ENCODE measurements at regions not wholly inside any gene's neighbourhood (a gene's known extent, or its start where the extent isn't known, plus 50 kb on each side); places are given as distances from the start of the nearest gene placed in this dataset.

DNA sequence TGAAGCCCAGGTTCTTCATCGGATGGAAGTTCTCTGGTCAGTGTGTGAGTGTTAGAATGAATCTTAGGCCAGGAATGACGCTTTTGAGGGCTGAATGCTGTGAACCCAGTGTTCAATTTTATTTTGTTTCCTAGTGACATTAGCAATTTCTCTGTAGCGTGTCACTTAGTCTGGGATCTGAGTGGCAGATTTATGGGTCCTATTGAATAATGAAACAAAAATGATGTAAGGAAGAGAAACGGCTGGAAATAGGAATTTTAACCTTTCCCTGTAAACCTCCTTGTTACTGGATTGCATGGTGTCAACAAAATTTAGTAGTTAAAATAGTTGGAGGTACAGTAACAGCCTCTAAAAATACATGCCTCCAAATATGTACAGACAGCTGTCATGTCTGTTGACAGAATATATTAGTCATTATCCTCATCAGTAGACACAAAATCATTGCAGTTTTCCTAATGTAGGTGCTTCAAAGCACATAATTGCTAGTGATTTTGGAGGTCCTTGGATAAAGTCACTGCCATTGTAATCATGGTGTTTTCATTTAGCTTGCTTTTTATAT, 223.8 kb upstream of the SPRED2 start:
- CTCF ChIA-PET (ENCODE audit: low intra/inter-chr PET ratio, low total read pairs) = no interaction called here
- no peak overlapping the region for H3K9ac ChIP-seq (ENCODE audit: insufficient read depth, low read depth, low read length)
- WGBS (ENCODE audit: low lambda C conversion rate) = 5% methylated on average over 4 of the region's 4 CpGs
- H3K9me3 ChIP-seq (ENCODE audit: low read length) = no peaks in the 10 kb centered on the region
- in situ Hi-C loops (cut with HindIII; ENCODE audit: extremely low pct_ligation_motif_present, low pct_unique_long_range_greater_than_20kb) = no loop called here
- intact Hi-C loops (cut with micrococcal nuclease; ENCODE audit: unreplicated experiment) = loop anchor here (5.0 kb wide), 1 partner anchor 134 kb away; no protein-coding TSS in a partner anchor
- TF ChIP-seq ZSCAN12 (CRISPR knock-in tag; IDR thresholded peaks at IDR 0.05) (no peak), PITX1 (CRISPR knock-in tag; IDR thresholded peaks at IDR 0.05) (no peak), FOXK1 (CRISPR knock-in tag; IDR thresholded peaks at IDR 0.05; ENCODE audit: borderline replicate concordance, low read depth) (no peak), SYNCRIP (IDR thresholded peaks at IDR 0.05; ENCODE audit: insufficient read depth, low read depth, low read length) (no peak), LCORL (IDR thresholded peaks at IDR 0.05) (no peak), LCORL (CRISPR knock-in tag; IDR thresholded peaks at IDR 0.05) (no peak), TP53 (CRISPR knock-in tag; conservative IDR thresholded peaks at IDR 0.05) (no peak)
- TF ChIP-seq, protein P1, sequence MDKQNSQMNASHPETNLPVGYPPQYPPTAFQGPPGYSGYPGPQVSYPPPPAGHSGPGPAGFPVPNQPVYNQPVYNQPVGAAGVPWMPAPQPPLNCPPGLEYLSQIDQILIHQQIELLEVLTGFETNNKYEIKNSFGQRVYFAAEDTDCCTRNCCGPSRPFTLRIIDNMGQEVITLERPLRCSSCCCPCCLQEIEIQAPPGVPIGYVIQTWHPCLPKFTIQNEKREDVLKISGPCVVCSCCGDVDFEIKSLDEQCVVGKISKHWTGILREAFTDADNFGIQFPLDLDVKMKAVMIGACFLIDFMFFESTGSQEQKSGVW (CRISPR knock-in tag; IDR thresholded peaks at IDR 0.05; ENCODE audit: borderline replicate concordance) = no peak
- H3K4me2 ChIP-seq (ENCODE audit: low read depth, low read length) = no peak overlapping the region
- H3K27me3 ChIP-seq (ENCODE audit: control insufficient read depth in 1 of 2, insufficient read depth in 2 of 2, low read length in 2 of 2) = peaks cover 2 to 13% of the 10 kb centered on the region in 2 experiments; a peak in 2 of 5 replicates
- BruUV-seq (replicated peaks) = no TSS peak
- POLR2A ChIA-PET = no interaction called here
- no peak overlapping the region for H3K4me3 ChIP-seq (replicated peaks in 1 of 3; ENCODE audit: insufficient read depth in 1 of 3, low read depth in 2 of 3, low read length in 3 of 3)
- H4K20me1 ChIP-seq (ENCODE audit: insufficient read depth, low read length) = no peaks in the 10 kb centered on the region
- FAIRE-seq = no peak
- ATAC-seq = no peak
- H3K27ac ChIP-seq (ENCODE audit: extremely low read length, insufficient read depth, low read length) = no peak overlapping the region
- no peaks in the 10 kb centered on the region for H3K36me3 ChIP-seq (replicated peaks in 1 of 2; ENCODE audit: control insufficient read depth in 1 of 2, insufficient read depth in 2 of 2, low read length in 2 of 2)
- no peak overlapping the region for H2AFZ ChIP-seq (ENCODE audit: low read length)
- DNase-seq (ENCODE audit: low spot score) = no peak
- H3K79me2 ChIP-seq (ENCODE audit: insufficient read depth, low read length) = no peaks in the 10 kb centered on the region
- H3K4me1 ChIP-seq (ENCODE audit: insufficient read depth, low read length) = peaks cover 8% of the 10 kb centered on the region

DNA sequence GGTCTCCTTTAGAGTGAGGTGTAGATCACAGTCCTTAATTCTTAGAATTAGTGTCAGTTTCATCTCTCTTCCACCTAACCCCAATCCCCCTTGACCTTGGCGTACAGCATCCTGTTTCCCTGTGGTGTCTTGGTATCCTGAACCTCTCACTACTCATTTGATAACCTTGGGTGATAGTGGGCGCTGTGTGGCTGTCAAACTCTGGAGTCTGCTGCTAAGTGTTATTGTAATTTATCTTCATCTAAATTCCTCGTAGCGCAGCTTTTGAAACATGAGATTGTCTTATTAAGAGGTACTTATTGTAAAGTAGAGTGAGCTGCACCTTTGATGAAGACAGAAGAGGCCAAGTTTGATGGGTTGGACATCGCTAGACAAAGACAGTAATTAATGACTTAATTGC, 222.6 kb upstream of the SPRED2 start:
- no peak for FAIRE-seq

More for the DNA sequence above, 222.6 kb upstream of the SPRED2 start:
- ChIA-PET POLR2A (no interaction called here), CTCF (ENCODE audit: low intra/inter-chr PET ratio, low total read pairs) (no interaction called here)
- Histone ChIP-seq H3K36me3 (replicated peaks in 1 of 2; ENCODE audit: control insufficient read depth in 1 of 2, insufficient read depth in 2 of 2, low read length in 2 of 2) (no peaks in the 10 kb centered on the region), H3K9ac (ENCODE audit: insufficient read depth, low read depth, low read length) (no peak overlapping the region), H4K20me1 (ENCODE audit: insufficient read depth, low read length) (no peaks in the 10 kb centered on the region), H3K27me3 (ENCODE audit: control insufficient read depth in 1 of 2, insufficient read depth in 2 of 2, low read length in 2 of 2) (peaks cover 2 to 13% of the 10 kb centered on the region in 2 experiments; a peak in 2 of 5 replicates), H3K79me2 (ENCODE audit: insufficient read depth, low read length) (no peaks in the 10 kb centered on the region), H3K4me2 (ENCODE audit: low read depth, low read length) (no peak overlapping the region), H3K4me1 (ENCODE audit: insufficient read depth, low read length) (peaks cover under 1% of the 10 kb centered on the region; the same call in 1 of the 2 replicates), H3K9me3 (ENCODE audit: low read length) (no peaks in the 10 kb centered on the region), H3K27ac (ENCODE audit: extremely low read length, insufficient read depth, low read length) (no peak overlapping the region), H3K4me3 (replicated peaks in 1 of 3; ENCODE audit: insufficient read depth in 1 of 3, low read depth in 2 of 3, low read length in 3 of 3) (no peak overlapping the region), H2AFZ (ENCODE audit: low read length) (no peak overlapping the region)
- TF ChIP-seq ZKSCAN1 (IDR thresholded peaks at IDR 0.05; ENCODE audit: low read length) (no peak), HMG20A (CRISPR knock-in tag; IDR thresholded peaks at IDR 0.05; ENCODE audit: borderline replicate concordance) (no peak), FOXJ3 (CRISPR knock-in tag; IDR thresholded peaks at IDR 0.05; ENCODE audit: borderline replicate concordance) (no peak), THAP11 (CRISPR knock-in tag; IDR thresholded peaks at IDR 0.05) (no peak), ZNF569 (CRISPR knock-in tag; IDR thresholded peaks at IDR 0.05; ENCODE audit: borderline replicate concordance) (no peak)
- TF ChIP-seq, protein P2, sequence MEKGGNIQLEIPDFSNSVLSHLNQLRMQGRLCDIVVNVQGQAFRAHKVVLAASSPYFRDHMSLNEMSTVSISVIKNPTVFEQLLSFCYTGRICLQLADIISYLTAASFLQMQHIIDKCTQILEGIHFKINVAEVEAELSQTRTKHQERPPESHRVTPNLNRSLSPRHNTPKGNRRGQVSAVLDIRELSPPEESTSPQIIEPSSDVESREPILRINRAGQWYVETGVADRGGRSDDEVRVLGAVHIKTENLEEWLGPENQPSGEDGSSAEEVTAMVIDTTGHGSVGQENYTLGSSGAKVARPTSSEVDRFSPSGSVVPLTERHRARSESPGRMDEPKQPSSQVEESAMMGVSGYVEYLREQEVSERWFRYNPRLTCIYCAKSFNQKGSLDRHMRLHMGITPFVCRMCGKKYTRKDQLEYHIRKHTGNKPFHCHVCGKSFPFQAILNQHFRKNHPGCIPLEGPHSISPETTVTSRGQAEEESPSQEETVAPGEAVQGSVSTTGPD (CRISPR knock-in tag; IDR thresholded peaks at IDR 0.05) = no peak
- 23% methylated on average over 5 of the region's 5 CpGs for WGBS (ENCODE audit: low lambda C conversion rate)
- DNase-seq (ENCODE audit: low spot score) (no peak), ATAC-seq (no peak)
- intact Hi-C loops (cut with micrococcal nuclease; ENCODE audit: unreplicated experiment) = loop anchor here (5.0 kb wide), 1 partner anchor 133 kb away; no protein-coding TSS in a partner anchor
- in situ Hi-C loops (cut with HindIII; ENCODE audit: extremely low pct_ligation_motif_present, low pct_unique_long_range_greater_than_20kb) = no loop called here
- BruUV-seq (replicated peaks) = no TSS peak
